GM13977 (cell line): ENCODE measurements at regions not wholly inside any gene's neighbourhood (a gene's known extent, or its start where the extent isn't known, plus 50 kb on each side); places are given as distances from the start of the nearest gene placed in this dataset.

Experiments used
- DNase-seq: peaks from one replicate; pipeline ENCODE4 v3.0.0; 2012; ENCODE audit warnings: low spot score
- in situ Hi-C: fragments of 300-500 bp; cut with MboI; formaldehyde crosslinking; loops from one replicate; pipeline ENCODE4 v1.12.0; 2022; ENCODE audit warnings: low sequenced_read_pairs, low pct_unique_long_range_greater_than_20kb, mixed read lengths, inconsistent platforms; ENCODE audit not compliant: unreplicated experiment
- TF ChIP-seq, protein P1 (sequence below): IDR thresholded peaks from 2 replicates; pipeline ENCODE4 v1.5.1; 2012; ENCODE audit warnings: mild to moderate bottlenecking, control low read depth; ENCODE audit not compliant: insufficient read depth; ENCODE audit errors: extremely low read depth, missing control alignments

DNA sequence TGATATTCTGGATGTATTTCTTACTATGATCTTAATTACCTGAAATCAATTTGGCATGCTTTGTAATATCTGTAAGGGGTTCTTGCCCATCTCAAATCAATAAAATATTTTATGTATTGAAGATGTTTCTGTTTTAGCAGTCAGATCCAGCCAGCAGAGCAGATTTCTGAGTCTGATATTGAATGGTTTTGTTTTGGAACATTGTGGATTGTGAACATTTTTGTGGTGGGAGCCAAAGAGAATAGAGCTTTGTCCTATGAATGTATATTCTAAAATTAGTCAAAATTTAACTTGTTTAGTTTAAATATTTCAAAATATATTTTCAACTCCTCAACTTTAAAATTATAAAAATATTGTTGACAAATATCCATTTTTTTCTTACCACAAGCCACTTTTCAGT, 197.0 kb downstream of the UBE2E3 start:
- TF ChIP-seq, protein P1, sequence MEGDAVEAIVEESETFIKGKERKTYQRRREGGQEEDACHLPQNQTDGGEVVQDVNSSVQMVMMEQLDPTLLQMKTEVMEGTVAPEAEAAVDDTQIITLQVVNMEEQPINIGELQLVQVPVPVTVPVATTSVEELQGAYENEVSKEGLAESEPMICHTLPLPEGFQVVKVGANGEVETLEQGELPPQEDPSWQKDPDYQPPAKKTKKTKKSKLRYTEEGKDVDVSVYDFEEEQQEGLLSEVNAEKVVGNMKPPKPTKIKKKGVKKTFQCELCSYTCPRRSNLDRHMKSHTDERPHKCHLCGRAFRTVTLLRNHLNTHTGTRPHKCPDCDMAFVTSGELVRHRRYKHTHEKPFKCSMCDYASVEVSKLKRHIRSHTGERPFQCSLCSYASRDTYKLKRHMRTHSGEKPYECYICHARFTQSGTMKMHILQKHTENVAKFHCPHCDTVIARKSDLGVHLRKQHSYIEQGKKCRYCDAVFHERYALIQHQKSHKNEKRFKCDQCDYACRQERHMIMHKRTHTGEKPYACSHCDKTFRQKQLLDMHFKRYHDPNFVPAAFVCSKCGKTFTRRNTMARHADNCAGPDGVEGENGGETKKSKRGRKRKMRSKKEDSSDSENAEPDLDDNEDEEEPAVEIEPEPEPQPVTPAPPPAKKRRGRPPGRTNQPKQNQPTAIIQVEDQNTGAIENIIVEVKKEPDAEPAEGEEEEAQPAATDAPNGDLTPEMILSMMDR: no peak
- no peak for DNase-seq
- in situ Hi-C loops: no loop called here

- no peak for DNase-seq
- in situ Hi-C loops: no loop called here
- TF ChIP-seq, protein P1: no peak
Observed at GRCh38 chr2:181178130-181178529, 197.7 kb downstream of the UBE2E3 start.

GRCh38 chr2:181178823-181179412, 198.5 kb downstream of the UBE2E3 start:
- no peak for DNase-seq
- in situ Hi-C loops: no loop called here
- TF ChIP-seq, protein P1: peak; percentile 51

DNA sequence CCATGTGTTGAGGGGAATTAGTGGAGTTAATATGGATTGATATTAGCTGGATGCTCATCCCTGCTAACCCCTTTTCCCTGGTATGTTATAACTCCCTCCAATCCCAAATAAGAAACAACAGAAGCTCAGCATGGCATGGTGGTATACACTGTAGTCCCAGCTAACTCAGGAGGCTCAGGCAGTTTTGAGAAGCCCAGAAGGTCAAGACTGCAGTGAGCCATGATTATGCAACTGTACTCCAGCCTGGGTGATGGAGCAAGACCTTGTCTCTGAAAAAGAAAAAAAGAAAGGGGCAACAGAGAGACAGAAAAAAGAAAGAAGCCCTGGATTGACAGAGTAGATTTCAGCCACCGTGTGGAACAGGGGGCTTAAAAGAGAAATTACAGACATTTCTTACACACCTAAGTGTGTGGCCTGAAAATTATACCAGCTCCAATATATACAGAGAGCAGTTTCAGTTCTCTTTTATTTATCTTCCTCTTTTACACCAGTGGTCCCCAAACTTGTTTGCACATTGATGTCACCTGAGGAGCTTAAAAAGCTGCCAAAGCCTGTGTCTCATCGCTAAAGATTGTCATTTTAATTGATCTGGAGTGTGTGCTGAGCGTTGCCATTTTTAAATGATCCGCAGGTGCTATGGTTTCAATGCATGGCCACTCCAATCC, 203.6 kb downstream of the UBE2E3 start:
- no peak for DNase-seq
- in situ Hi-C loops: no loop called here
- TF ChIP-seq, protein P1: no peak

DNA sequence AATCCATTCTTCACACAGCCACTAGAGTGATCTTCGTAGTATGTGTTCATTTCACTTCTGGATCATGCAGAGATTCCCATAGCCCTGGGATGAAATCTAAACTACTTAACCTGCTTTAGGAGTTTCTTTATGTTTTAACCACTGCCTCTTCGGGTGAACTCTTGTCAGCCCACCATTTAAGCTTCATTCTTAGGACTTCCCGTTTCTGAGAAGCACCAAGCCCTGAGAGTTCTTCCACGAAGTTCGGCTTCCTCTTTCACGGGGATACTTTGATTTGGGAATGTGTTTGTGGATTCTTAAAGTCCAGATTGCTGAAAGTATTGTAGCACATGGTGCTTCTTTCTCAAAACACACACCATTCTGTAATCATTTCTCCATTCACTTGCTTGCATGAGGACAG, 205.0 kb downstream of the UBE2E3 start:
- DNase-seq: no peak
- TF ChIP-seq, protein P1: no peak
- in situ Hi-C loops: no loop called here

- TF ChIP-seq, protein P1: no peak
- no peak for DNase-seq
- in situ Hi-C loops: no loop called here
Observed at GRCh38 chr2:181185948-181186347, 205.5 kb downstream of the UBE2E3 start.
